WTC11 (cell line): ENCODE measurements at regions not wholly inside any gene's neighbourhood (a gene's known extent, or its start where the extent isn't known, plus 50 kb on each side); places are given as distances from the start of the nearest gene placed in this dataset.

Source experiments
- ATAC-seq: fragments of 200-7000 bp; cut with Tn5 transposase; 2 replicates; pipeline ENCODE4 v1.10.0; 2021; ENCODE audit warnings: mild to moderate bottlenecking, moderate library complexity
- CTCF ChIA-PET: fragments of 300-600 bp; sonication (Branson Sonifier 250); formaldehyde crosslinking; loops from one replicate; lab custom pipeline; 2021; ENCODE audit warnings: antibody characterized with exemption; lab: Charles Lee
- POLR2A ChIA-PET: fragments of 350-600 bp; sonication (Branson Sonifier 250); formaldehyde crosslinking; loops from one replicate; lab custom pipeline; 2021; ENCODE audit warnings: antibody characterized with exemption; lab: Charles Lee
- DNase-seq: peaks from one replicate; pipeline ENCODE4 v3.0.0; 2021; ENCODE audit warnings: low spot score
- H3K27ac Mint-ChIP-seq: 2 replicates; pipeline ENCODE4 v1.8.0; 2021; ENCODE audit warnings: mixed read lengths
- H3K27me3 Mint-ChIP-seq: 2 replicates; pipeline ENCODE4 v1.8.0; 2021; ENCODE audit warnings: low read depth, mild to moderate bottlenecking, moderate library complexity, mixed read lengths
- H3K36me3 Mint-ChIP-seq: 2 replicates; pipeline ENCODE4 v1.8.0; 2021; ENCODE audit warnings: mixed read lengths
- H3K4me1 Mint-ChIP-seq: 2 replicates; pipeline ENCODE4 v1.8.0; 2022; ENCODE audit warnings: mixed read lengths
- H3K4me3 Mint-ChIP-seq: 2 replicates; pipeline ENCODE4 v1.8.0; 2021; ENCODE audit warnings: mild to moderate bottlenecking, moderate library complexity, mixed read lengths
- H3K9me3 Mint-ChIP-seq: 2 replicates; pipeline ENCODE4 v1.8.0; 2021; ENCODE audit warnings: mixed read lengths
- ATF3 ChIP-seq: sonication (generic); formaldehyde crosslinking; conservative IDR thresholded peaks from 2 replicates; pipeline ENCODE4 v1.8.1; 2022; ENCODE audit warnings: mild to moderate bottlenecking, missing genetic modification reagents
- ATF6 ChIP-seq: sonication (generic); formaldehyde crosslinking; IDR thresholded peaks from 2 replicates; pipeline ENCODE4 v1.8.1; 2023; ENCODE audit warnings: mild to moderate bottlenecking, missing genetic modification reagents
- CBFB ChIP-seq: sonication (generic); formaldehyde crosslinking; IDR thresholded peaks from 2 replicates; pipeline ENCODE4 v1.8.1; 2022; ENCODE audit warnings: mild to moderate bottlenecking, low read depth, missing genetic modification reagents
- ELF4 ChIP-seq: sonication (generic); formaldehyde crosslinking; IDR thresholded peaks from 2 replicates; pipeline ENCODE4 v1.8.1; 2022; ENCODE audit warnings: low read depth, mild to moderate bottlenecking, moderate library complexity, missing genetic modification reagents
- ESRRA ChIP-seq: sonication (generic); formaldehyde crosslinking; IDR thresholded peaks from 2 replicates; pipeline ENCODE4 v1.8.1; 2022; ENCODE audit warnings: mild to moderate bottlenecking, missing genetic modification reagents, borderline replicate concordance
- FOXJ3 ChIP-seq: sonication (generic); formaldehyde crosslinking; IDR thresholded peaks from 2 replicates; pipeline ENCODE4 v1.9.0; 2021; ENCODE audit warnings: missing genetic modification reagents, mild to moderate bottlenecking, borderline replicate concordance
- FOXP1 ChIP-seq: sonication (generic); formaldehyde crosslinking; IDR thresholded peaks from 2 replicates; pipeline ENCODE4 v1.8.0; 2022; ENCODE audit warnings: missing genetic modification reagents, mild to moderate bottlenecking, moderate library complexity, borderline replicate concordance
- KAT7 ChIP-seq: sonication (generic); formaldehyde crosslinking; IDR thresholded peaks from 2 replicates; pipeline ENCODE4 v1.8.1; 2023; ENCODE audit warnings: missing genetic modification reagents, mild to moderate bottlenecking, borderline replicate concordance
- NFE2L1 ChIP-seq: sonication (generic); formaldehyde crosslinking; IDR thresholded peaks from 2 replicates; pipeline ENCODE4 v1.8.1; 2023; ENCODE audit warnings: missing genetic modification reagents
- NR1H2 ChIP-seq: sonication (generic); formaldehyde crosslinking; IDR thresholded peaks from 2 replicates; pipeline ENCODE4 v1.9.0; 2021; ENCODE audit warnings: mild to moderate bottlenecking, moderate library complexity, missing genetic modification reagents
- PRRX2 ChIP-seq: fragments of 250-450 bp; sonication (Bioruptor Pico); IDR thresholded peaks from 2 replicates; pipeline ENCODE4 v1.8.0; 2021; ENCODE audit warnings: mild to moderate bottlenecking
- RELA ChIP-seq: sonication (generic); formaldehyde crosslinking; IDR thresholded peaks from 2 replicates; pipeline ENCODE4 v1.8.1; 2022; ENCODE audit warnings: missing genetic modification reagents, mild to moderate bottlenecking, borderline replicate concordance
- RORB ChIP-seq: fragments of 250-450 bp; sonication (Bioruptor Pico); IDR thresholded peaks from 2 replicates; pipeline ENCODE4 v1.9.0; 2021; ENCODE audit warnings: mild to moderate bottlenecking
- SMAD3 ChIP-seq: sonication (generic); formaldehyde crosslinking; IDR thresholded peaks from 2 replicates; pipeline ENCODE4 v1.8.0; 2022; ENCODE audit warnings: missing genetic modification reagents, mild to moderate bottlenecking, borderline replicate concordance
- SOX15 ChIP-seq: fragments of 250-450 bp; sonication (Bioruptor Pico); IDR thresholded peaks from 2 replicates; pipeline ENCODE4 v1.9.0; 2021; ENCODE audit warnings: mild to moderate bottlenecking
- SP1 ChIP-seq: sonication (generic); formaldehyde crosslinking; conservative IDR thresholded peaks from 2 replicates; pipeline ENCODE4 v1.8.1; 2022; ENCODE audit warnings: missing genetic modification reagents
- STAT6 ChIP-seq: sonication (generic); formaldehyde crosslinking; conservative IDR thresholded peaks from 2 replicates; pipeline ENCODE4 v1.8.1; 2023; ENCODE audit warnings: mild to moderate bottlenecking, low read depth, missing genetic modification reagents, moderate library complexity
- ZNF232 ChIP-seq: sonication (generic); formaldehyde crosslinking; IDR thresholded peaks from 2 replicates; pipeline ENCODE4 v1.8.0; 2022; ENCODE audit warnings: mild to moderate bottlenecking, missing genetic modification reagents
- ZNF671 ChIP-seq: fragments of 250-450 bp; sonication (Bioruptor Pico); IDR thresholded peaks from 2 replicates; pipeline ENCODE4 v1.8.0; 2021; ENCODE audit warnings: mild to moderate bottlenecking
- ZSCAN18 ChIP-seq: fragments of 250-450 bp; sonication (Bioruptor Pico); IDR thresholded peaks from 2 replicates; pipeline ENCODE4 v2.1.2; 2022; ENCODE audit warnings: mild to moderate bottlenecking, moderate library complexity
- TF ChIP-seq, protein P1 (sequence below): sonication (generic); formaldehyde crosslinking; IDR thresholded peaks from 2 replicates; pipeline ENCODE4 v1.8.1; 2023; ENCODE audit warnings: mild to moderate bottlenecking, moderate library complexity, missing genetic modification reagents
- TF ChIP-seq, protein P2 (sequence below): sonication (generic); formaldehyde crosslinking; IDR thresholded peaks from 2 replicates; pipeline ENCODE4 v1.8.1; 2023; ENCODE audit warnings: mild to moderate bottlenecking, missing genetic modification reagents, moderate library complexity
- TF ChIP-seq, protein P3 (sequence below): fragments of 250-450 bp; sonication (Bioruptor Pico); IDR thresholded peaks from 2 replicates; pipeline ENCODE4 v1.9.0; 2021; ENCODE audit warnings: mild to moderate bottlenecking
- TF ChIP-seq, protein P4 (sequence below): sonication (generic); formaldehyde crosslinking; IDR thresholded peaks from 2 replicates; pipeline ENCODE4 v1.8.0; 2022; ENCODE audit warnings: mild to moderate bottlenecking, missing genetic modification reagents

- Mint-ChIP-seq H3K27ac (no peak overlapping the region), H3K9me3 (no peaks in the 10 kb centered on the region), H3K36me3 (no peaks in the 10 kb centered on the region), H3K4me3 (no peak overlapping the region), H3K4me1 (peaks cover 14% of the 10 kb centered on the region), H3K27me3 (0 out of 2 replicates have a peak, but pooled peaks cover 4% of the 10 kb centered on the region)
- ATAC-seq (no peak), DNase-seq (no peak)
- POLR2A ChIA-PET = interaction anchor here (0.5 kb wide), 1 partner anchor 112 kb away, joined by 3 read pairs; no protein-coding TSS in a partner anchor
- CTCF ChIA-PET = no interaction called here
- no peak for TF ChIP-seq STAT6 (CRISPR knock-in tag)
- no peak for TF ChIP-seq ATF3 (CRISPR knock-in tag)
- no peak for TF ChIP-seq ELF4 (CRISPR knock-in tag)
- TF ChIP-seq SOX15 = no peak
- TF ChIP-seq, protein P1, sequence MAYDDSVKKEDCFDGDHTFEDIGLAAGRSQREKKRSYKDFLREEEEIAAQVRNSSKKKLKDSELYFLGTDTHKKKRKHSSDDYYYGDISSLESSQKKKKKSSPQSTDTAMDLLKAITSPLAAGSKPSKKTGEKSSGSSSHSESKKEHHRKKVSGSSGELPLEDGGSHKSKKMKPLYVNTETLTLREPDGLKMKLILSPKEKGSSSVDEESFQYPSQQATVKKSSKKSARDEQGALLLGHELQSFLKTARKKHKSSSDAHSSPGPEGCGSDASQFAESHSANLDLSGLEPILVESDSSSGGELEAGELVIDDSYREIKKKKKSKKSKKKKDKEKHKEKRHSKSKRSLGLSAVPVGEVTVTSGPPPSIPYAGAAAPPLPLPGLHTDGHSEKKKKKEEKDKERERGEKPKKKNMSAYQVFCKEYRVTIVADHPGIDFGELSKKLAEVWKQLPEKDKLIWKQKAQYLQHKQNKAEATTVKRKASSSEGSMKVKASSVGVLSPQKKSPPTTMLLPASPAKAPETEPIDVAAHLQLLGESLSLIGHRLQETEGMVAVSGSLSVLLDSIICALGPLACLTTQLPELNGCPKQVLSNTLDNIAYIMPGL = no peak
Measured at GRCh38 chr2:60070736-60071489, 482.5 kb downstream of the BCL11A start.

DNA sequence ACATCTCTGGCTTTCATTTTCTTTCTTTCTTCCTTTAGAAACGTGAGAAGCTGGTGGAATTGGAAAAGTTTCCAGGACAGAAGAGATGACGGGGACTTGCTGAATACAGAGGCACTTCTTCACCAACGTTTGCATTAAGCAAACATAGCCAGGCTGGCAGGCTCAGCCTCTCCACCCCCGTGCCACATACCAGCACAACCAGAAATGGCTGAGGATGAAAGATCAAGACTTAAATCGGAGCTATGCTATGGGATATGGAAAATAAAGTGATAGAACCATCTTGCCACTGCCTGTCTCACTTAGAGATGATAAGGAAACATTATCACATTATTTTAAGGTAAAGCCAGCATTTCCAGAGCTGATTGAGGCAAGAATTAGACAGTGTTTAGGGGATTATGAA, 483.3 kb downstream of the BCL11A start:
- H3K9me3 Mint-ChIP-seq = no peaks in the 10 kb centered on the region
- no peak for DNase-seq
- ChIA-PET CTCF (no interaction called here), POLR2A (interaction anchor here (0.5 kb wide), 1 partner anchor 111 kb away, joined by 3 read pairs; no protein-coding TSS in a partner anchor)
- ATAC-seq = no peak
- 0 out of 2 replicates have a peak, but pooled peaks cover 4% of the 10 kb centered on the region for H3K27me3 Mint-ChIP-seq
- TF ChIP-seq KAT7 = no peak
- no peak for TF ChIP-seq RORB (CRISPR knock-in tag)
- TF ChIP-seq, protein P2, sequence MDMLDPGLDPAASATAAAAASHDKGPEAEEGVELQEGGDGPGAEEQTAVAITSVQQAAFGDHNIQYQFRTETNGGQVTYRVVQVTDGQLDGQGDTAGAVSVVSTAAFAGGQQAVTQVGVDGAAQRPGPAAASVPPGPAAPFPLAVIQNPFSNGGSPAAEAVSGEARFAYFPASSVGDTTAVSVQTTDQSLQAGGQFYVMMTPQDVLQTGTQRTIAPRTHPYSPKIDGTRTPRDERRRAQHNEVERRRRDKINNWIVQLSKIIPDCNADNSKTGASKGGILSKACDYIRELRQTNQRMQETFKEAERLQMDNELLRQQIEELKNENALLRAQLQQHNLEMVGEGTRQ (CRISPR knock-in tag) = no peak
- TF ChIP-seq ZNF232 (CRISPR knock-in tag) = no peak
- no peak for TF ChIP-seq ESRRA (CRISPR knock-in tag)
- TF ChIP-seq NFE2L1 (CRISPR knock-in tag) = no peak
- TF ChIP-seq, protein P3, sequence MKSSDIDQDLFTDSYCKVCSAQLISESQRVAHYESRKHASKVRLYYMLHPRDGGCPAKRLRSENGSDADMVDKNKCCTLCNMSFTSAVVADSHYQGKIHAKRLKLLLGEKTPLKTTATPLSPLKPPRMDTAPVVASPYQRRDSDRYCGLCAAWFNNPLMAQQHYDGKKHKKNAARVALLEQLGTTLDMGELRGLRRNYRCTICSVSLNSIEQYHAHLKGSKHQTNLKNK (CRISPR knock-in tag) = no peak
- TF ChIP-seq ELF4 (CRISPR knock-in tag) = no peak
- no peak for TF ChIP-seq ZSCAN18 (CRISPR knock-in tag)
- TF ChIP-seq FOXJ3 (CRISPR knock-in tag) = no peak
- no peak for TF ChIP-seq ATF6 (CRISPR knock-in tag)
- no peak for TF ChIP-seq CBFB (CRISPR knock-in tag)
- TF ChIP-seq RELA = no peak
- TF ChIP-seq SP1 = no peak
- TF ChIP-seq FOXP1 = no peak
- TF ChIP-seq ZNF671 = no peak
- no peak for TF ChIP-seq NR1H2 (CRISPR knock-in tag)
- TF ChIP-seq, protein P4, sequence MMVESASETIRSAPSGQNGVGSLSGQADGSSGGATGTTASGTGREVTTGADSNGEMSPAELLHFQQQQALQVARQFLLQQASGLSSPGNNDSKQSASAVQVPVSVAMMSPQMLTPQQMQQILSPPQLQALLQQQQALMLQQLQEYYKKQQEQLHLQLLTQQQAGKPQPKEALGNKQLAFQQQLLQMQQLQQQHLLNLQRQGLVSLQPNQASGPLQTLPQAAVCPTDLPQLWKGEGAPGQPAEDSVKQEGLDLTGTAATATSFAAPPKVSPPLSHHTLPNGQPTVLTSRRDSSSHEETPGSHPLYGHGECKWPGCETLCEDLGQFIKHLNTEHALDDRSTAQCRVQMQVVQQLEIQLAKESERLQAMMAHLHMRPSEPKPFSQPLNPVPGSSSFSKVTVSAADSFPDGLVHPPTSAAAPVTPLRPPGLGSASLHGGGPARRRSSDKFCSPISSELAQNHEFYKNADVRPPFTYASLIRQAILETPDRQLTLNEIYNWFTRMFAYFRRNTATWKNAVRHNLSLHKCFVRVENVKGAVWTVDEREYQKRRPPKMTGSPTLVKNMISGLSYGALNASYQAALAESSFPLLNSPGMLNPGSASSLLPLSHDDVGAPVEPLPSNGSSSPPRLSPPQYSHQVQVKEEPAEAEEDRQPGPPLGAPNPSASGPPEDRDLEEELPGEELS (CRISPR knock-in tag) = no peak
- no peak for TF ChIP-seq SMAD3
- TF ChIP-seq PRRX2 (CRISPR knock-in tag) = no peak
- no peaks in the 10 kb centered on the region for H3K36me3 Mint-ChIP-seq
- H3K4me3 Mint-ChIP-seq = no peak overlapping the region
- H3K27ac Mint-ChIP-seq = no peak overlapping the region
- H3K4me1 Mint-ChIP-seq = peaks cover 14% of the 10 kb centered on the region
